ENCODE measurements at regions not wholly inside any gene's neighbourhood (a gene's known extent, or its start where the extent isn't known, plus 50 kb on each side); places are given as distances from the start of the nearest gene placed in this dataset.

- TF ChIP-seq, protein P1, sequence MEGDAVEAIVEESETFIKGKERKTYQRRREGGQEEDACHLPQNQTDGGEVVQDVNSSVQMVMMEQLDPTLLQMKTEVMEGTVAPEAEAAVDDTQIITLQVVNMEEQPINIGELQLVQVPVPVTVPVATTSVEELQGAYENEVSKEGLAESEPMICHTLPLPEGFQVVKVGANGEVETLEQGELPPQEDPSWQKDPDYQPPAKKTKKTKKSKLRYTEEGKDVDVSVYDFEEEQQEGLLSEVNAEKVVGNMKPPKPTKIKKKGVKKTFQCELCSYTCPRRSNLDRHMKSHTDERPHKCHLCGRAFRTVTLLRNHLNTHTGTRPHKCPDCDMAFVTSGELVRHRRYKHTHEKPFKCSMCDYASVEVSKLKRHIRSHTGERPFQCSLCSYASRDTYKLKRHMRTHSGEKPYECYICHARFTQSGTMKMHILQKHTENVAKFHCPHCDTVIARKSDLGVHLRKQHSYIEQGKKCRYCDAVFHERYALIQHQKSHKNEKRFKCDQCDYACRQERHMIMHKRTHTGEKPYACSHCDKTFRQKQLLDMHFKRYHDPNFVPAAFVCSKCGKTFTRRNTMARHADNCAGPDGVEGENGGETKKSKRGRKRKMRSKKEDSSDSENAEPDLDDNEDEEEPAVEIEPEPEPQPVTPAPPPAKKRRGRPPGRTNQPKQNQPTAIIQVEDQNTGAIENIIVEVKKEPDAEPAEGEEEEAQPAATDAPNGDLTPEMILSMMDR (IDR thresholded peaks at IDR 0.05): no peak
- TF ChIP-seq POLR2A (IDR thresholded peaks at IDR 0.05): no peak
Measured at GRCh38 chr2:13266166-13266565, 549.4 kb downstream of the TRIB2 start.

Data from body of pancreas (tissue), 4 donors.